ENCODE measurements at regions not wholly inside any gene's neighbourhood (a gene's known extent, or its start where the extent isn't known, plus 50 kb on each side); places are given as distances from the start of the nearest gene placed in this dataset.

- TF ChIP-seq CTCF (IDR thresholded peaks at IDR 0.05; ENCODE audit: low read length), result no peak
- TF ChIP-seq EZH2 (optimal IDR thresholded peaks at IDR 0.05; ENCODE audit: low read depth, low read length), result no peak
Observed at GRCh38 chr2:62641410-62641843, 64.1 kb upstream of the EHBP1 start.

Data from MM.1S (cell line).